Trophoblast cell (in vitro differentiated cells and primary cell): ENCODE measurements at regions not wholly inside any gene's neighbourhood (a gene's known extent, or its start where the extent isn't known, plus 50 kb on each side); places are given as distances from the start of the nearest gene placed in this dataset.

ENCODE experiments used
- DNase-seq, 2 donors: peaks; one replicate each; pipeline ENCODE4 v3.0.0-alpha.2; 2016
- H2AFZ ChIP-seq: 2 replicates; pipeline ENCODE4 v1.6.1; 2013; ENCODE audit warnings: low read length, moderate library complexity, mild to moderate bottlenecking; ENCODE audit not compliant: insufficient read depth, poor library complexity
- H2AK5ac ChIP-seq: 2 replicates; pipeline ENCODE4 v1.6.1; 2013; ENCODE audit warnings: mild to moderate bottlenecking, low read length
- H2BK120ac ChIP-seq: 2 replicates; pipeline ENCODE4 v1.6.1; 2013; ENCODE audit warnings: low read length, mild to moderate bottlenecking, moderate library complexity; ENCODE audit not compliant: insufficient read depth, poor library complexity
- H2BK12ac ChIP-seq: 2 replicates; pipeline ENCODE4 v1.6.1; 2013; ENCODE audit warnings: mild to moderate bottlenecking, low read length, moderate library complexity
- H2BK5ac ChIP-seq: 2 replicates; pipeline ENCODE4 v1.6.1; 2013; ENCODE audit warnings: low read length, low read depth, moderate library complexity, mild to moderate bottlenecking; ENCODE audit not compliant: poor library complexity
- H3K14ac ChIP-seq: 2 replicates; pipeline ENCODE4 v1.6.1; 2013; ENCODE audit warnings: mild to moderate bottlenecking, low read length
- H3K18ac ChIP-seq: 2 replicates; pipeline ENCODE4 v1.6.1; 2013; ENCODE audit warnings: mild to moderate bottlenecking, low read length
- H3K23ac ChIP-seq: 2 replicates; pipeline ENCODE4 v1.6.1; 2013; ENCODE audit warnings: low read length
- H3K27ac ChIP-seq: 2 replicates; pipeline ENCODE4 v1.5.1; 2013; ENCODE audit warnings: low read depth, mild to moderate bottlenecking, inconsistent platforms, low read length, moderate library complexity
- H3K27me3 ChIP-seq: 2 replicates; pipeline ENCODE4 v1.6.1; 2013; ENCODE audit warnings: inconsistent platforms, mild to moderate bottlenecking, low read length, moderate library complexity; ENCODE audit not compliant: insufficient read depth
- H3K36me3 ChIP-seq, 2 experiments: 1 replicate in 1 of 2; 2 replicates in 1 of 2; pipeline ENCODE4 v1.6.1; 2013; ENCODE audit warnings: low read length in 2 of 2, mild to moderate bottlenecking in 2 of 2, moderate library complexity in 1 of 2; ENCODE audit not compliant: insufficient read depth in 2 of 2, control insufficient read depth in 1 of 2
- H3K4ac ChIP-seq: 2 replicates; pipeline ENCODE4 v1.6.1; 2013; ENCODE audit warnings: low read depth, mild to moderate bottlenecking, low read length, moderate library complexity
- H3K4me1 ChIP-seq, 2 experiments: 1 replicate in 1 of 2; 2 replicates in 1 of 2; pipeline ENCODE4 v1.6.1; 2013; ENCODE audit warnings: low read length in 2 of 2, mild to moderate bottlenecking in 2 of 2, moderate library complexity in 1 of 2; ENCODE audit not compliant: insufficient read depth in 2 of 2, control insufficient read depth in 1 of 2
- H3K4me2 ChIP-seq: 2 replicates; pipeline ENCODE4 v1.6.1; 2013; ENCODE audit warnings: inconsistent platforms, mild to moderate bottlenecking, low read length, moderate library complexity
- H3K4me3 ChIP-seq: 2 replicates; pipeline ENCODE4 v1.5.1; 2013; ENCODE audit warnings: mild to moderate bottlenecking, low read depth, low read length, inconsistent platforms
- H3K79me1 ChIP-seq: one replicate; pipeline ENCODE4 v1.6.1; 2013; ENCODE audit warnings: low read length
- H3K79me2 ChIP-seq: 2 replicates; pipeline ENCODE4 v1.6.1; 2013; ENCODE audit warnings: low read length, mild to moderate bottlenecking; ENCODE audit not compliant: control insufficient read depth, insufficient read depth, poor library complexity
- H3K9ac ChIP-seq: 2 replicates; pipeline ENCODE4 v1.6.1; 2013; ENCODE audit warnings: mild to moderate bottlenecking, low read length
- H3K9me3 ChIP-seq: 2 replicates; pipeline ENCODE4 v1.6.1; 2013; ENCODE audit warnings: low read depth, mild to moderate bottlenecking, control low read depth, inconsistent platforms, low read length; ENCODE audit not compliant: insufficient read depth
- H4K12ac ChIP-seq: 2 replicates; pipeline ENCODE4 v1.6.1; 2013; ENCODE audit warnings: low read depth, mild to moderate bottlenecking, low read length, moderate library complexity
- H4K8ac ChIP-seq: 2 replicates; pipeline ENCODE4 v1.6.1; 2013; ENCODE audit warnings: low read depth, mild to moderate bottlenecking, low read length, moderate library complexity
- H4K91ac ChIP-seq: one replicate; pipeline ENCODE4 v1.6.1; 2013; ENCODE audit warnings: low read depth, mild to moderate bottlenecking, low read length, moderate library complexity
- WGBS: extraction: QIAGEN DNeasy Blood & Tissue Kit; methylation state at CpG from one replicate; pipeline ENCODE4 v1.1.7; 2013; ENCODE audit warnings: missing lambda C conversion rate; ENCODE audit not compliant: insufficient read length, insufficient coverage; ENCODE audit errors: extremely low coverage; 5-methylcytosine and 5-hydroxymethylcytosine counted together

GRCh38 chr1:29426701-29427279, 190.5 kb downstream of the PTPRU start:
- no peaks in the 10 kb centered on the region for H3K79me1 ChIP-seq
- H3K4ac ChIP-seq: no peak overlapping the region
- no CpG with 5 or more reads among the region's 7 CpGs for WGBS
- no peak overlapping the region for H4K8ac ChIP-seq
- no peak overlapping the region for H2BK120ac ChIP-seq
- H3K9ac ChIP-seq: no peak overlapping the region
- no peak overlapping the region for H2AFZ ChIP-seq
- H3K4me3 ChIP-seq: no peak overlapping the region
- no peak overlapping the region for H3K18ac ChIP-seq
- no peak overlapping the region for H2AK5ac ChIP-seq
- H2BK12ac ChIP-seq: no peak overlapping the region
- no peaks in the 10 kb centered on the region for H3K36me3 ChIP-seq
- no peak overlapping the region for H3K23ac ChIP-seq
- no peak overlapping the region for H4K91ac ChIP-seq
- no peak overlapping the region for H4K12ac ChIP-seq
- no peak overlapping the region for H2BK5ac ChIP-seq
- H3K14ac ChIP-seq: no peak overlapping the region
- H3K27me3 ChIP-seq: no peaks in the 10 kb centered on the region
- no peaks in the 10 kb centered on the region for H3K9me3 ChIP-seq
- no peak overlapping the region for H3K4me2 ChIP-seq
- DNase-seq: no peak
- H3K4me1 ChIP-seq: no peaks in the 10 kb centered on the region
- no peak overlapping the region for H3K27ac ChIP-seq
- no peaks in the 10 kb centered on the region for H3K79me2 ChIP-seq

- no peaks in the 10 kb centered on the region for H3K79me1 ChIP-seq
- WGBS: no CpG with 5 or more reads among the region's 2 CpGs
- no peak overlapping the region for H3K4ac ChIP-seq
- H3K18ac ChIP-seq: no peak overlapping the region
- no peak overlapping the region for H4K91ac ChIP-seq
- no peak overlapping the region for H3K23ac ChIP-seq
- no peak overlapping the region for H2AFZ ChIP-seq
- H3K36me3 ChIP-seq: no peaks in the 10 kb centered on the region
- H3K14ac ChIP-seq: no peak overlapping the region
- no peak overlapping the region for H4K8ac ChIP-seq
- no peaks in the 10 kb centered on the region for H3K9me3 ChIP-seq
- no peak overlapping the region for H3K27ac ChIP-seq
- H2AK5ac ChIP-seq: no peak overlapping the region
- no peak overlapping the region for H4K12ac ChIP-seq
- no peaks in the 10 kb centered on the region for H3K79me2 ChIP-seq
- H2BK120ac ChIP-seq: no peak overlapping the region
- H3K4me2 ChIP-seq: no peak overlapping the region
- no peak overlapping the region for H3K4me3 ChIP-seq
- DNase-seq: no peak
- H3K4me1 ChIP-seq: no peaks in the 10 kb centered on the region
- no peaks in the 10 kb centered on the region for H3K27me3 ChIP-seq
- H2BK5ac ChIP-seq: no peak overlapping the region
- no peak overlapping the region for H2BK12ac ChIP-seq
- H3K9ac ChIP-seq: no peak overlapping the region
Observed at GRCh38 chr1:29425631-29426030, 189.3 kb downstream of the PTPRU start.

GRCh38 chr1:29424266-29424665, 187.9 kb downstream of the PTPRU start:
- Histone ChIP-seq H3K27me3 (no peaks in the 10 kb centered on the region), H3K4ac (no peak overlapping the region), H4K91ac (no peak overlapping the region), H4K12ac (no peak overlapping the region), H3K4me2 (no peak overlapping the region), H2BK12ac (no peak overlapping the region), H3K4me1 (no peaks in the 10 kb centered on the region), H2BK120ac (no peak overlapping the region), H3K18ac (no peak overlapping the region), H3K36me3 (no peaks in the 10 kb centered on the region), H3K9ac (no peak overlapping the region), H3K14ac (no peak overlapping the region), H2AFZ (no peak overlapping the region), H3K79me1 (no peaks in the 10 kb centered on the region), H2AK5ac (no peak overlapping the region), H2BK5ac (no peak overlapping the region), H3K23ac (no peak overlapping the region), H3K27ac (no peak overlapping the region), H4K8ac (no peak overlapping the region), H3K79me2 (no peaks in the 10 kb centered on the region), H3K4me3 (no peak overlapping the region), H3K9me3 (no peaks in the 10 kb centered on the region)
- DNase-seq: no peak
- WGBS: no CpG with 5 or more reads among the region's 2 CpGs

GRCh38 chr1:29420202-29420601, 183.9 kb downstream of the PTPRU start:
- no peak overlapping the region for H2AFZ ChIP-seq
- no peak overlapping the region for H3K18ac ChIP-seq
- no CpG with 5 or more reads among the region's 2 CpGs for WGBS
- no peak overlapping the region for H3K27ac ChIP-seq
- DNase-seq: no peak
- no peaks in the 10 kb centered on the region for H3K36me3 ChIP-seq
- no peak overlapping the region for H4K91ac ChIP-seq
- H3K4me1 ChIP-seq: no peaks in the 10 kb centered on the region
- no peak overlapping the region for H3K4ac ChIP-seq
- no peak overlapping the region for H4K8ac ChIP-seq
- H3K14ac ChIP-seq: no peak overlapping the region
- no peak overlapping the region for H3K23ac ChIP-seq
- no peak overlapping the region for H2AK5ac ChIP-seq
- no peaks in the 10 kb centered on the region for H3K9me3 ChIP-seq
- H3K79me2 ChIP-seq: no peaks in the 10 kb centered on the region
- no peaks in the 10 kb centered on the region for H3K27me3 ChIP-seq
- no peak overlapping the region for H3K4me2 ChIP-seq
- no peak overlapping the region for H2BK120ac ChIP-seq
- no peak overlapping the region for H3K9ac ChIP-seq
- H4K12ac ChIP-seq: no peak overlapping the region
- H3K79me1 ChIP-seq: no peaks in the 10 kb centered on the region
- no peak overlapping the region for H3K4me3 ChIP-seq
- no peak overlapping the region for H2BK12ac ChIP-seq
- no peak overlapping the region for H2BK5ac ChIP-seq
